ENCODE measurements at regions not wholly inside any gene's neighbourhood (a gene's known extent, or its start where the extent isn't known, plus 50 kb on each side); places are given as distances from the start of the nearest gene placed in this dataset.

DNA sequence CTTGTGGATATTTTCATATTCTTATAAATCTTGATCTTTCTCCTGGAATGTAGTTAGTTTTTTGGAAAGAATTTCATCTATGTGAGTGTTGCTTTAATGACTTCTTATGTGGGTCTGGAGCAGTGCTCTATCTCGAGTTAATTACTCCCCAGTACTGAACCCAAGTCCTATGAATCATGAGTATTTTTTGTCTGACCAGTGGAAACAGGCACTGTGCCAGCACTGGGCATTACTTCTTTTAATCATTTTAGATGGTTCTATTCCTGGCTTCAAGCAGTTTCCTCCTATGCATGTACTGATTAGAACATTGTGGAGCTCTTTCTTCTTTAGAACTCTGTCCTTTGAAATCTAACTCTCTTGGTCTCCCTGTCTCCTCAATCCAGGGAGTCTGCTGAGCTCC, 466.3 kb downstream of the PCDH17 start:
- in situ Hi-C loops (cut with MboI; ENCODE audit: low sequenced_read_pairs, unreplicated experiment): no loop called here
- DNase-seq (ENCODE audit: low spot score): no peak
- TF ChIP-seq, protein P1, sequence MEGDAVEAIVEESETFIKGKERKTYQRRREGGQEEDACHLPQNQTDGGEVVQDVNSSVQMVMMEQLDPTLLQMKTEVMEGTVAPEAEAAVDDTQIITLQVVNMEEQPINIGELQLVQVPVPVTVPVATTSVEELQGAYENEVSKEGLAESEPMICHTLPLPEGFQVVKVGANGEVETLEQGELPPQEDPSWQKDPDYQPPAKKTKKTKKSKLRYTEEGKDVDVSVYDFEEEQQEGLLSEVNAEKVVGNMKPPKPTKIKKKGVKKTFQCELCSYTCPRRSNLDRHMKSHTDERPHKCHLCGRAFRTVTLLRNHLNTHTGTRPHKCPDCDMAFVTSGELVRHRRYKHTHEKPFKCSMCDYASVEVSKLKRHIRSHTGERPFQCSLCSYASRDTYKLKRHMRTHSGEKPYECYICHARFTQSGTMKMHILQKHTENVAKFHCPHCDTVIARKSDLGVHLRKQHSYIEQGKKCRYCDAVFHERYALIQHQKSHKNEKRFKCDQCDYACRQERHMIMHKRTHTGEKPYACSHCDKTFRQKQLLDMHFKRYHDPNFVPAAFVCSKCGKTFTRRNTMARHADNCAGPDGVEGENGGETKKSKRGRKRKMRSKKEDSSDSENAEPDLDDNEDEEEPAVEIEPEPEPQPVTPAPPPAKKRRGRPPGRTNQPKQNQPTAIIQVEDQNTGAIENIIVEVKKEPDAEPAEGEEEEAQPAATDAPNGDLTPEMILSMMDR (IDR thresholded peaks at IDR 0.05; ENCODE audit: borderline replicate concordance, control extremely low read depth, extremely low read depth, insufficient read depth, missing control alignments): no peak

DNA sequence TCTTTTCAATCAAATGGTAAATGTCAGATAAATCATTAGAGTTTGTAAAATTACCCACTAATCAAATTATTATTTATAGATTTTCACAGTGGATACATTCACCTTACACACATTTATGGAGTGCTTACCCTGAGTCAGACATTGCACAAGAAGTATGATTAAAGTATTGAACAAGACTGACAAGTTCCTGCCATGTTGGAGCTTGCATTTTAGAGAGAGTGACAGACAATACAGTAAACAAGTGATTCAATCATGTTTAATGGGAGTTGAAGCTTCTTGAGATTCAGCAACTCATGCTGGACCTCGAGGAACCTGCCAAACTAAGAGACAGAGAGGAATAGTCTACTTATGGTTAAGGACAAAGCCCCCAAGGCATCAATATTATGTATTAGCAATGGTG, 487.8 kb downstream of the PCDH17 start:
- no peak for DNase-seq (ENCODE audit: low spot score)
- TF ChIP-seq, protein P1 (IDR thresholded peaks at IDR 0.05; ENCODE audit: borderline replicate concordance, control extremely low read depth, extremely low read depth, insufficient read depth, missing control alignments): no peak
- in situ Hi-C loops (cut with MboI; ENCODE audit: low sequenced_read_pairs, unreplicated experiment): no loop called here

DNA sequence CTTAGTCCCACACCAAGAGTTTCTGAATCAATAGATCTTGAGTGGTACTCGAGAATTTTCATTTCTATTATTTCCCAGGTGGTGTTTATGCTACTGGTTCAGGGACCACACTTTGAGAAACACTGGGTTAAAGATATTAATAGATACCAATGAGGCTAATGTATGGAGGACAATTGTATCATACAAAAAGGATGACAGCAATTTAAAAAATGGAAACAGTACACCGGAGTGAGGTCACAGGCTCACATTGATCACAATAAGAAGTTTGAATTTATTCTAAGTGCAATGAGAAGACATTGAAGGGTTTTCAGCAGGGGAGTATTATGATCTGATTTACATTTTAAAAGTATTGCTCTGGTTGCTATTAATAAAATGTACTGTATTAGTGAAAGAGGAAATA, 488.3 kb downstream of the PCDH17 start:
- no peak for DNase-seq (ENCODE audit: low spot score)
- in situ Hi-C loops (cut with MboI; ENCODE audit: low sequenced_read_pairs, unreplicated experiment): no loop called here

DNA sequence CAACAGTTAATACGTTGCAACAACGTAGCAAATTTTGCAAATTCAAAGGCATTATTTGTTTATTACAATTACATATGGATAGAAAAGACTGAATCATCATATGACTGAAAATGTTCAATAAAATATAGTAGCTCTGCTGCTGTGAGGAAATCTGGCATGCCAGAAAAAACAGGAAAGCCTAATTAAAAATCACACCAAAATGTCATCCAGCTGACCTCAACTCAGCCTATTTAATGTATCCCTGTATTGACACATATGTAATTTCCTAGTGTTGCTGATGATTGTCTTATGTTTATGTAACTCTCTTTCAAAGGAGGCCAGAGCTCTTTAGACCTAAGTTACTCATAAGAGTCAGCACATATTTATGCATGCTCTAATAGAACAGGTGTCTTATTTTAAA, 495.0 kb downstream of the PCDH17 start:
- in situ Hi-C loops (cut with MboI; ENCODE audit: low sequenced_read_pairs, unreplicated experiment): no loop called here
- TF ChIP-seq, protein P1 (IDR thresholded peaks at IDR 0.05; ENCODE audit: borderline replicate concordance, control extremely low read depth, extremely low read depth, insufficient read depth, missing control alignments): no peak
- no peak for DNase-seq (ENCODE audit: low spot score)

More for the DNA sequence above, 488.3 kb downstream of the PCDH17 start:
- TF ChIP-seq, protein P1 (IDR thresholded peaks at IDR 0.05; ENCODE audit: borderline replicate concordance, control extremely low read depth, extremely low read depth, insufficient read depth, missing control alignments): no peak

DNA sequence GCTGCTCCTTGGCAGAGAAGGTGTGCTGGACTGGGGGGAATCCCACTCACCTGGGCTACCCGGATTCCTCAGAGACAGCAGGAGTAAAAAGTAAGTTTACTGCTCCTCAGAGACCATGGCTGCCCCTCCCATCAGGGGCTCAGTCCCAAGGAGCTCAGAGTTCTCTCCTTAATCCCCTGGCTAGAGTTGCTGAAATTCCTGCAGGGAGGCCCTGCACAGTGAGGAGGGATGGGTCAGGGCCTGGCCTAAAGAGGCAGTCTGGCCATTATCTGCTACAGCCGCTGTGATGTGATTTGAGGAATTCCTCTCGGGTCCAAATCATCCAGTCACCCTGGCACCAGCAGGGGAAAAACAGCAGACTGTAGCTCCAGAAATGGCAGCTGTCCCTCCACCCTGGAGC, 502.5 kb downstream of the PCDH17 start:
- TF ChIP-seq, protein P1 (IDR thresholded peaks at IDR 0.05; ENCODE audit: borderline replicate concordance, control extremely low read depth, extremely low read depth, insufficient read depth, missing control alignments): no peak
- in situ Hi-C loops (cut with MboI; ENCODE audit: low sequenced_read_pairs, unreplicated experiment): no loop called here

DNA sequence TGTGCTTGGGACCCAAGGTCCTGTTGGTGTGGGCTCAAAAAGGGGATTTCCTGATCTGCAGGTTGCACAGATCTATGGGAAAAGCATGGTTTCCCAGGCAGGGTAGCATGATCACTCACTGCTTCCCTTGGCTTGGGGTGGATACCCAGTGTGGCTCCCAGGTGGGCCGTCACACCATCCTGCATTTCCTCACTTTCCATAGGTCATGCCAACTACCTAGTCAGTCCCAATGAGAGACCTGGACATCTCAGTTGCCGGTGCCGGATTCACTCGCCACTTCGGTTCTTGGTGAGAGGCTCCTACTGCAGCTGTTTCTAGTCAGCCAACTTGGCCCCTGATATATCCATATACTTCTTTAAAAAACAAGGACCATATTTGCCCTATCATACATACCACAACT, 503.0 kb downstream of the PCDH17 start:
- TF ChIP-seq, protein P1 (IDR thresholded peaks at IDR 0.05; ENCODE audit: borderline replicate concordance, control extremely low read depth, extremely low read depth, insufficient read depth, missing control alignments): no peak
- no peak for DNase-seq (ENCODE audit: low spot score)
- in situ Hi-C loops (cut with MboI; ENCODE audit: low sequenced_read_pairs, unreplicated experiment): no loop called here

More for the DNA sequence above, 502.5 kb downstream of the PCDH17 start:
- no peak for DNase-seq (ENCODE audit: low spot score)

DNA sequence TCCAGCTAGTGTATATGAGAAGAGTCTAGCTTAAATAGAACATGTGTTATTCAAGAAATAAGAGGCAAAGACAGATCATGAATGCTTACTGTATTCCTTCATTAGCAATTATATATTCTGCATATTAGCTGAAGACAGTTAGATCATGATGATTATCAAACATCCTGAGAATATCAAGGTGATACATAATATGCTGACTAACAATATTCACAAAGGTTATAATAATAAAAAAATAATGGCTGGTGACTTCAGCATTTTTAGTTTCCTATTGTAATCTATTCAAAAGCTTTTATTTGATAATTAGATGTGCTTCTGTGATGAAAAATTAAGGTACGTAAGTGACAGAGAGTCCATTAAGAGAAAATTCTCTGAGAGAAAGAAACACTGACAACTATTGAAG, 511.4 kb downstream of the PCDH17 start:
- in situ Hi-C loops (cut with MboI; ENCODE audit: low sequenced_read_pairs, unreplicated experiment): no loop called here
- no peak for DNase-seq (ENCODE audit: low spot score)
- TF ChIP-seq, protein P1 (IDR thresholded peaks at IDR 0.05; ENCODE audit: borderline replicate concordance, control extremely low read depth, extremely low read depth, insufficient read depth, missing control alignments): no peak
